MG63 (cell line): ENCODE measurements at regions not wholly inside any gene's neighbourhood (a gene's known extent, or its start where the extent isn't known, plus 50 kb on each side); places are given as distances from the start of the nearest gene placed in this dataset.
A peak's percentile ranks its signal among the peaks of the same experiment; 100 is the strongest.
"Not testable (repeated sequence)": the region's sequence is repeated elsewhere in the genome, so short reads cannot be mapped to it uniquely, and the experiment has no call there.

Source experiments
- DNase-seq: peaks from one replicate; pipeline ENCODE4 v3.0.0-alpha.2; 2020
- H3K27me3 ChIP-seq: fragments of 250-450 bp; sonication (Bioruptor Pico); 2 replicates; pipeline ENCODE4 v1.5.1; 2020; ENCODE audit warnings: mild to moderate bottlenecking, moderate library complexity
- H3K36me3 ChIP-seq: fragments of 250-450 bp; sonication (Bioruptor Pico); 2 replicates; pipeline ENCODE4 v1.5.1; 2020; ENCODE audit warnings: mild to moderate bottlenecking, moderate library complexity
- H3K4me3 ChIP-seq: fragments of 250-450 bp; sonication (Bioruptor Pico); 2 replicates; pipeline ENCODE4 v1.5.1; 2020; ENCODE audit warnings: mild to moderate bottlenecking, moderate library complexity
- H3K9me3 ChIP-seq: fragments of 250-450 bp; sonication (Bioruptor Pico); 2 replicates; pipeline ENCODE4 v1.5.1; 2020; ENCODE audit warnings: mild to moderate bottlenecking, moderate library complexity

- peak; percentile 66 for DNase-seq
- H3K36me3 ChIP-seq = no peaks in the 10 kb centered on the region
- H3K4me3 ChIP-seq = no peak overlapping the region
- H3K9me3 ChIP-seq = no peaks in the 10 kb centered on the region
- H3K27me3 ChIP-seq = no peaks in the 10 kb centered on the region
Measured at GRCh38 chr6:113672491-113673149, 184.5 kb upstream of the MARCKS start.

GRCh38 chr6:113674075-113674474 is 183.1 kb upstream of the MARCKS start:
- H3K36me3 ChIP-seq = no peaks in the 10 kb centered on the region
- H3K27me3 ChIP-seq = no peaks in the 10 kb centered on the region
- no peak overlapping the region for H3K4me3 ChIP-seq
- H3K9me3 ChIP-seq = no peaks in the 10 kb centered on the region
- DNase-seq = no peak

- no peaks in the 10 kb centered on the region for H3K27me3 ChIP-seq
- no peak for DNase-seq
- H3K4me3 ChIP-seq = no peak overlapping the region
- H3K36me3 ChIP-seq = no peaks in the 10 kb centered on the region
- no peaks in the 10 kb centered on the region for H3K9me3 ChIP-seq
Measured at GRCh38 chr6:113676057-113676456, 181.1 kb upstream of the MARCKS start.

GRCh38 chr6:113676968-113677367 is 180.2 kb upstream of the MARCKS start:
- Histone ChIP-seq H3K4me3 (no peak overlapping the region), H3K36me3 (no peaks in the 10 kb centered on the region), H3K27me3 (no peaks in the 10 kb centered on the region), H3K9me3 (no peaks in the 10 kb centered on the region)
- no peak for DNase-seq

GRCh38 chr6:113679051-113679450 is 178.1 kb upstream of the MARCKS start:
- Histone ChIP-seq H3K36me3 (no peaks in the 10 kb centered on the region), H3K9me3 (no peaks in the 10 kb centered on the region), H3K4me3 (no peak overlapping the region), H3K27me3 (no peaks in the 10 kb centered on the region)
- no peak for DNase-seq

- Histone ChIP-seq H3K36me3 (no peaks in the 10 kb centered on the region), H3K4me3 (no peak overlapping the region), H3K9me3 (no peaks in the 10 kb centered on the region), H3K27me3 (no peaks in the 10 kb centered on the region)
- DNase-seq = no peak
Measured at GRCh38 chr6:113680301-113680700, 176.8 kb upstream of the MARCKS start.

GRCh38 chr6:113683968-113684367 is 173.2 kb upstream of the MARCKS start:
- H3K27me3 ChIP-seq = no peaks in the 10 kb centered on the region
- no peaks in the 10 kb centered on the region for H3K9me3 ChIP-seq
- H3K36me3 ChIP-seq = no peaks in the 10 kb centered on the region
- no peak overlapping the region for H3K4me3 ChIP-seq
- no peak for DNase-seq

GRCh38 chr6:113684382-113684901 is 172.7 kb upstream of the MARCKS start:
- no peaks in the 10 kb centered on the region for H3K36me3 ChIP-seq
- H3K9me3 ChIP-seq = no peaks in the 10 kb centered on the region
- no peak overlapping the region for H3K4me3 ChIP-seq
- no peaks in the 10 kb centered on the region for H3K27me3 ChIP-seq
- DNase-seq = no peak

- Histone ChIP-seq H3K9me3 (no peaks in the 10 kb centered on the region), H3K4me3 (no peak overlapping the region), H3K27me3 (no peaks in the 10 kb centered on the region), H3K36me3 (no peaks in the 10 kb centered on the region)
- no peak for DNase-seq
Measured at GRCh38 chr6:113686049-113686448, 171.1 kb upstream of the MARCKS start.

- DNase-seq, H3K4me3 ChIP-seq, H3K36me3 ChIP-seq, H3K9me3 ChIP-seq, H3K27me3 ChIP-seq: not testable (repeated sequence)
Measured at GRCh38 chr6:113689620-113690019, 167.5 kb upstream of the MARCKS start.

- Histone ChIP-seq H3K9me3 (no peaks in the 10 kb centered on the region), H3K4me3 (no peak overlapping the region), H3K27me3 (no peaks in the 10 kb centered on the region), H3K36me3 (no peaks in the 10 kb centered on the region)
- peak; percentile 78 for DNase-seq
Measured at GRCh38 chr6:113690281-113691259, 166.6 kb upstream of the MARCKS start.

GRCh38 chr6:113691260-113691656 is 165.9 kb upstream of the MARCKS start:
- H3K27me3 ChIP-seq = no peaks in the 10 kb centered on the region
- DNase-seq = no peak
- H3K36me3 ChIP-seq = no peaks in the 10 kb centered on the region
- no peak overlapping the region for H3K4me3 ChIP-seq
- H3K9me3 ChIP-seq = no peaks in the 10 kb centered on the region

GRCh38 chr6:113693851-113694250 is 163.3 kb upstream of the MARCKS start:
- Histone ChIP-seq H3K27me3 (no peaks in the 10 kb centered on the region), H3K4me3 (no peak overlapping the region), H3K9me3 (no peaks in the 10 kb centered on the region), H3K36me3 (no peaks in the 10 kb centered on the region)
- peak; percentile 29 for DNase-seq

- peak; percentile 65 for DNase-seq
- H3K9me3 ChIP-seq = no peaks in the 10 kb centered on the region
Measured at GRCh38 chr6:113694278-113695077, 162.7 kb upstream of the MARCKS start.

GRCh38 chr6:113695516-113695915 is 161.6 kb upstream of the MARCKS start:
- no peaks in the 10 kb centered on the region for H3K27me3 ChIP-seq
- no peak for DNase-seq
- no peak overlapping the region for H3K4me3 ChIP-seq
- no peaks in the 10 kb centered on the region for H3K9me3 ChIP-seq
- no peaks in the 10 kb centered on the region for H3K36me3 ChIP-seq

More at GRCh38 chr6:113694278-113695077, 162.7 kb upstream of the MARCKS start:
- Histone ChIP-seq H3K27me3 (no peaks in the 10 kb centered on the region), H3K4me3 (no peak overlapping the region), H3K36me3 (no peaks in the 10 kb centered on the region)

GRCh38 chr6:113696960-113697359 is 160.2 kb upstream of the MARCKS start:
- Histone ChIP-seq H3K9me3 (no peaks in the 10 kb centered on the region), H3K4me3 (no peak overlapping the region), H3K27me3 (no peaks in the 10 kb centered on the region), H3K36me3 (no peaks in the 10 kb centered on the region)
- DNase-seq = no peak
